Brain microvascular endothelial cell (primary cell): ENCODE measurements at regions not wholly inside any gene's neighbourhood (a gene's known extent, or its start where the extent isn't known, plus 50 kb on each side); places are given as distances from the start of the nearest gene placed in this dataset.

ENCODE experiments used
- DNase-seq: peaks from one replicate; pipeline ENCODE4 v3.0.0-alpha.2; 2020
- H3K27ac ChIP-seq: fragments of 250-450 bp; sonication (Bioruptor Pico); 2 replicates; pipeline ENCODE4 v1.5.1; 2020; ENCODE audit warnings: mild to moderate bottlenecking, moderate library complexity
- H3K27me3 ChIP-seq: fragments of 250-450 bp; sonication (Bioruptor Pico); replicated peaks from 2 replicates; pipeline ENCODE4 v1.5.1; 2020; ENCODE audit warnings: mild to moderate bottlenecking
- H3K36me3 ChIP-seq: fragments of 250-450 bp; sonication (Bioruptor Pico); replicated peaks from 2 replicates; pipeline ENCODE4 v1.5.1; 2020; ENCODE audit warnings: mild to moderate bottlenecking
- H3K4me3 ChIP-seq: 2 replicates; pipeline ENCODE4 v1.5.1; 2011; ENCODE audit warnings: low read depth, mild to moderate bottlenecking, control low read depth, low read length, moderate library complexity
- in situ Hi-C: cut with HindIII; loops from 2 replicates; pipeline ENCODE4 v1.10.0; 2017; ENCODE audit warnings: low sequenced_read_pairs, low pct_ligation_motif_present
- TF ChIP-seq, protein P1 (sequence below): IDR thresholded peaks from 2 replicates; pipeline ENCODE4 v1.5.1; 2011; ENCODE audit warnings: low read depth, mild to moderate bottlenecking, moderate library complexity, low read length, control low read depth, inconsistent platforms; ENCODE audit errors: missing control alignments

DNA sequence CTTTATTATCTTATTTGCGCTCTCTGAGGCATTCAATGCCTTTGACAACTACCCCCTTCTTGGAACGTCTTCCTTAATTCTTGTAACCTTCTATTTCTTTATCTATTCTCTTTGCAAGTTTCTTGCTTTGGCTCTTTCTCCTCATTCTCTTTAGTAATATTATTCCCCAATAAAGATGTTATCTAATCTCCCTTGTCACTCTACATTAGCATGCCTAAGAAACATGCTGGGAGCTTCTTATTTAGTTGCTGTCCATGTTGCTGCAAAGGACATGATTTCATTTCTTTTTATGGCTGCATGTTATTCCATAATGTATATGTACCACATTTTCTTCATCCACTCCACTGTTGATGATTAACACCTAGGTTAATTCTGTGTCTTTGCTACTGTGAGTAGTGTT is 113.7 kb downstream of the RDH14 start:
- no peaks in the 10 kb centered on the region for H3K27me3 ChIP-seq
- H3K36me3 ChIP-seq: no peaks in the 10 kb centered on the region
- no peak overlapping the region for H3K27ac ChIP-seq
- no peak for DNase-seq
- no peak overlapping the region for H3K4me3 ChIP-seq
- TF ChIP-seq, protein P1, sequence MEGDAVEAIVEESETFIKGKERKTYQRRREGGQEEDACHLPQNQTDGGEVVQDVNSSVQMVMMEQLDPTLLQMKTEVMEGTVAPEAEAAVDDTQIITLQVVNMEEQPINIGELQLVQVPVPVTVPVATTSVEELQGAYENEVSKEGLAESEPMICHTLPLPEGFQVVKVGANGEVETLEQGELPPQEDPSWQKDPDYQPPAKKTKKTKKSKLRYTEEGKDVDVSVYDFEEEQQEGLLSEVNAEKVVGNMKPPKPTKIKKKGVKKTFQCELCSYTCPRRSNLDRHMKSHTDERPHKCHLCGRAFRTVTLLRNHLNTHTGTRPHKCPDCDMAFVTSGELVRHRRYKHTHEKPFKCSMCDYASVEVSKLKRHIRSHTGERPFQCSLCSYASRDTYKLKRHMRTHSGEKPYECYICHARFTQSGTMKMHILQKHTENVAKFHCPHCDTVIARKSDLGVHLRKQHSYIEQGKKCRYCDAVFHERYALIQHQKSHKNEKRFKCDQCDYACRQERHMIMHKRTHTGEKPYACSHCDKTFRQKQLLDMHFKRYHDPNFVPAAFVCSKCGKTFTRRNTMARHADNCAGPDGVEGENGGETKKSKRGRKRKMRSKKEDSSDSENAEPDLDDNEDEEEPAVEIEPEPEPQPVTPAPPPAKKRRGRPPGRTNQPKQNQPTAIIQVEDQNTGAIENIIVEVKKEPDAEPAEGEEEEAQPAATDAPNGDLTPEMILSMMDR: no peak
- in situ Hi-C loops: no loop called here

DNA sequence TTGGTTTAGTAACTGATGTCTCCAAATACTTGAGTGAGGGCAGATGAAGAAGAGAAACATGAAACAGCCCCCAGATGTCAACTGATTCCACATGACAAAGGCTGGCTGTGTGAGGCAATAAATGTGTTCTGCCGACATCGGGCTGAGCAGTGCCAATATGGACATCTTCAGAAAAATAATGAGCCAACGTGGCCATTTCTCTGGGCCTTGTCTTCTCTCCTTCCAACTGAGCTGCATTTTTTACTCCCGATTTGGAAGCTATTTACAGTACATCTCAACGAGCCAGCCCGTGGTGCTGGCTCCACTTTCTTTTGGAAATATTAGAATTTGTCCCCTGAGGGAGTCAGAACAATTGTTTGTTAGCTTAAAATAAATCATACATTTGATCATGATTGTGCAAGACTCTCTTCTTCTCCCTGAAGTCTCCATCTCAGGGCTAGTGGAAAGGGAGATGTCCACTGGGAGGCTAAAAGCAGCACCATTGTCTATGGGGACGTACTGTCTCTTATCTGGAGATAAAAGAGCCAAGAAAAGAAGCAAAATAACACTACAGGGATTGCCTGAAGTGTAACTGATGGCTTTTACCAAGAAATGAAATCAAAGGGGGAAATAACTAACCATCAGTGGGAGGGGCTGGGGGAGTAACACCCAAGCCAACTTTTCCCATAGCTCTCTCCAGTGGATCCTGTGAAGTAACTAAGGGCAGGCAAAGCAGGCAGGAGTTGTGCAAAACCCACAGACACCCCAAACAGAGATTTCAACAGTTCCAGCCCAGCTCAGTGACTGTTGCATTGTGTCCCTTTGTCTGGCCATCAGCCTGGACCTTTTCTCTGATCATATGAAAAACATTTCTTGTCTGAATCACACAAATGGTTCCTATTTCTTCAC is 114.8 kb downstream of the RDH14 start:
- Histone ChIP-seq H3K27ac (no peak overlapping the region), H3K36me3 (no peaks in the 10 kb centered on the region)
- in situ Hi-C loops: no loop called here

DNA sequence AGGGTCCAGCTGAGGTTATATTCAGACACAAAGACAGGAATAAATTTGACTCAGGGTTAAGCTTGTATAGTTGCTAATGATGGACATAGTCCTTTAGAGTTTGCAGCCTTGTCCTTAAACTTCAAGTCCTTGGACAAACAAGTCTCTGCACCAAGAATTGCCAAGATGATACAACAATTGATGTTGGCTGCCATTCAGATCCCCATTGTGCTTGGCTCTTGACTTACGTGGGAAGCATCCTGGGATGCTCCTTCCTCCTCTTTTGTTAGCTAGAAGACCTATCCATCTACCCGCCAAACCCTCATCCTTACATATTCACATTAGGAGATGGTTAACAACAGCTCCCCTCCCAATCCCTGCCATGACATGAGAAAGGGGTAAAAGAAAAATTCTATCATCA is 115.6 kb downstream of the RDH14 start:
- Histone ChIP-seq H3K4me3 (no peak overlapping the region), H3K27ac (no peak overlapping the region), H3K27me3 (no peaks in the 10 kb centered on the region), H3K36me3 (no peaks in the 10 kb centered on the region)
- DNase-seq: no peak
- TF ChIP-seq, protein P1: no peak
- in situ Hi-C loops: no loop called here

More for the DNA sequence above, 114.8 kb downstream of the RDH14 start:
- Histone ChIP-seq H3K27me3 (no peaks in the 10 kb centered on the region), H3K4me3 (no peak overlapping the region)
- TF ChIP-seq, protein P1: no peak
- no peak for DNase-seq

DNA sequence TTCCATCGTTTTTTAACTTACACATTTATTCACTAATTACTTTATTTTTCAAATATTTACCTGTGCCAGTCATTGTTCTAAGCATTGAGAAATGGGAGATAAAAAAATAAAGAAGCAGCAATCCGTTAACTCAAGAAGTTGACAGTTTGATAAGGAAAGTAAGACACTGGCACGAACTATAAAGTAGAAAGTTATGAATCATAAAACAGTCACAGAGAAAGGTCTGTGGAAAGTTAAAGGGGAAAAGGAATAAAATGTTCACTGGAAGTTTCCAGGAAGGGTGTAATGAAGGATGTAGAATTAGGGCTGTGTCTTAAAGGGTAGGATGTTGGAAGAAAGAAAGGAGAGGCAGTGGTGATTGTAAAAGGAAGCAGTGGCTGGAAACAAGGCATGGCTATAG is 118.9 kb downstream of the RDH14 start:
- in situ Hi-C loops: no loop called here
- TF ChIP-seq, protein P1: no peak
- Histone ChIP-seq H3K4me3 (no peak overlapping the region), H3K36me3 (no peaks in the 10 kb centered on the region), H3K27me3 (no peaks in the 10 kb centered on the region), H3K27ac (no peak overlapping the region)
- DNase-seq: no peak

DNA sequence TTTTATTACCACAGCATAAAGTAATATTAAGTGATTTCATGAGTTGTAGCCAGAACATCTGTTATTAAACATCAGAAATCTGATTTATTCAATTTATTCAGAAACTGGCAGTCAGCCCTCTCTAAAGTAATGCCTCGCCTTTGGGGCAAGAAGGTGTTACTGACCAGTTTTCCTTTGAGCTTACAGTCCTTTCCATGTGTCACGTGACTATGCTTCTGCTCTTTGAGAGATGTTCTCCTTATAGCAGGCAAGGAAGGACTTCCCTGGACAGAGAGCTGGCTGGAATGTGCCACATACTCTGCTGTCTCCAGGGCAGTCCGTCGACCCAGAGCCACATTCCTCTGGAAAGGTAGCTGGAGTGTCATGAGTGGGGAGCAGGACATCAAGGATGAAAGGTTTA is 119.7 kb downstream of the RDH14 start:
- in situ Hi-C loops: no loop called here
- DNase-seq: no peak
- TF ChIP-seq, protein P1: no peak
- Histone ChIP-seq H3K27me3 (no peaks in the 10 kb centered on the region), H3K36me3 (no peaks in the 10 kb centered on the region), H3K4me3 (no peak overlapping the region), H3K27ac (no peak overlapping the region)

DNA sequence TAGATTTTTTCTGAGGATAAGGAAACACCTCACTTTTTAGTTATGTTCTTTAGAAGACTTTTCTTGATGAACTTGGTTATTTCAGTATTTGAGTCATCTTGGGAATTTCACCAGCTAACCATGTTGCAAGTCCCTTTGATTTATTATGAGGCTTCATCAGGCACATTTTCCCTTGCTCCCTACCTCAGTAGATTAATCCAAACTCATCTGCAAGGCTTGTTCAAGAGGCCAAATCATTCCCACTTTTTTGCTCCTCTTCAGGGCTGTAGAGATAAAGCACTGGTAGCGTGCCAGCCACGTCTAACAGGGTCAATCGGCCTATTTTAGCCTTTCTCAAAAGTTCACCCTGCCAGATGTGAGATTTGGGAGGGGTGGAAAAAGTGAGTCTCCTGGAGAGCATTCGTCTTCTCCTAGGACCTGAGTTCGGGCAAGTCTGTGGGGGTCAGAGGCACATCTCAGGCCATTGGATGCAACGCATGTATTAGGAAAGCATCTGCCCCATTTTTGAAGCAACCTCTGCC is 120.3 kb downstream of the RDH14 start:
- H3K27ac ChIP-seq: no peak overlapping the region
- DNase-seq: no peak
- in situ Hi-C loops: no loop called here
- no peaks in the 10 kb centered on the region for H3K27me3 ChIP-seq
- H3K4me3 ChIP-seq: no peak overlapping the region
- TF ChIP-seq, protein P1: no peak
- H3K36me3 ChIP-seq: no peaks in the 10 kb centered on the region
